PC-3 (cell line): ENCODE measurements at regions not wholly inside any gene's neighbourhood (a gene's known extent, or its start where the extent isn't known, plus 50 kb on each side); places are given as distances from the start of the nearest gene placed in this dataset.

Experiments
- ATAC-seq: fragments of 200-7000 bp; cut with Tn5 transposase; 2 replicates; pipeline ENCODE4 v1.9.1; 2020; ENCODE audit warnings: mild to moderate bottlenecking, moderate library complexity
- BruUV-seq: library from RNA; stranded (reverse); fragments of 400-500 nt; replicated peaks from 2 replicates; lab custom pipeline; 2021; lab: Mats Ljungman, UMichigan
- CTCF ChIA-PET: fragments of 300-600 bp; sonication (Branson Sonifier 250); formaldehyde crosslinking; loops from one replicate; lab custom pipeline; 2022; ENCODE audit warnings: antibody characterized with exemption; lab: Charles Lee
- POLR2A ChIA-PET: fragments of 300-600 bp; sonication (Branson Sonifier 250); formaldehyde crosslinking; loops from one replicate; lab custom pipeline; 2022; ENCODE audit warnings: antibody characterized with exemption; ENCODE audit not compliant: unreplicated experiment; lab: Charles Lee
- DNase-seq: peaks from one replicate; pipeline ENCODE4 v3.0.0-alpha.2; 2015
- H2AFZ ChIP-seq: fragments of 300-600 bp; sonication (generic); 2 replicates; pipeline ENCODE4 v1.6.0; 2016; ENCODE audit warnings: antibody characterized with exemption, low read length
- H3F3A ChIP-seq: fragments of 300-600 bp; sonication (generic); one replicate; pipeline ENCODE4 v1.6.0; 2017; ENCODE audit warnings: antibody characterized with exemption, low read length, control low read depth, mild to moderate bottlenecking; ENCODE audit not compliant: unreplicated experiment
- H3K27ac ChIP-seq: fragments of 300-600 bp; sonication (generic); 2 replicates; pipeline ENCODE4 v1.5.1; 2016; ENCODE audit warnings: mild to moderate bottlenecking, low read length
- H3K27me3 ChIP-seq: fragments of 300-600 bp; sonication (generic); 2 replicates; pipeline ENCODE4 v1.6.1; 2016; ENCODE audit warnings: low read length, mixed read lengths
- H3K36me3 ChIP-seq: fragments of 300-600 bp; sonication (generic); 2 replicates; pipeline ENCODE4 v1.6.1; 2016; ENCODE audit warnings: low read depth, mixed run types, low read length, mixed read lengths
- H3K4me1 ChIP-seq: fragments of 300-600 bp; sonication (generic); 2 replicates; pipeline ENCODE4 v1.5.1; 2016; ENCODE audit warnings: low read length; ENCODE audit not compliant: insufficient read depth
- H3K4me2 ChIP-seq: fragments of 300-600 bp; sonication (generic); 2 replicates; pipeline ENCODE4 v1.6.0; 2016; ENCODE audit warnings: low read length
- H3K4me3 ChIP-seq: fragments of 300-600 bp; sonication (generic); 2 replicates; pipeline ENCODE4 v1.5.1; 2016; ENCODE audit warnings: mild to moderate bottlenecking, low read length, mixed read lengths
- H3K79me2 ChIP-seq: fragments of 300-600 bp; sonication (generic); 2 replicates; pipeline ENCODE4 v1.6.1; 2017; ENCODE audit warnings: low read length, mixed read lengths
- H3K9ac ChIP-seq: fragments of 300-600 bp; sonication (generic); 2 replicates; pipeline ENCODE4 v1.6.0; 2016; ENCODE audit warnings: mild to moderate bottlenecking, low read length
- H3K9me2 ChIP-seq: fragments of 300-600 bp; sonication (generic); replicated peaks from 2 replicates; pipeline ENCODE4 v1.6.1; 2016; ENCODE audit warnings: mixed run types, low read length, mixed read lengths
- H3K9me3 ChIP-seq: fragments of 300-600 bp; sonication (generic); 2 replicates; pipeline ENCODE4 v1.6.1; 2016; ENCODE audit warnings: low read length, mixed read lengths
- H4K20me1 ChIP-seq: fragments of 300-600 bp; sonication (generic); 2 replicates; pipeline ENCODE4 v1.6.1; 2016; ENCODE audit warnings: low read length, mixed read lengths
- EZH2 ChIP-seq: fragments of 300-600 bp; sonication (generic); IDR thresholded peaks from one replicate; pipeline ENCODE4 v1.6.1; 2017; ENCODE audit warnings: antibody characterized with exemption, mild to moderate bottlenecking, low read length; ENCODE audit not compliant: unreplicated experiment
- EZH2phosphoT487 ChIP-seq: fragments of 300-600 bp; sonication (generic); IDR thresholded peaks from 2 replicates; pipeline ENCODE4 v1.6.1; 2018; ENCODE audit warnings: mild to moderate bottlenecking, antibody characterized with exemption, low read length, borderline replicate concordance
- intact Hi-C: fragments of 100-400 bp; cut with micrococcal nuclease; formaldehyde crosslinking; loops from 2 replicates; pipeline ENCODE4 v1.9.0; 2023
- TF ChIP-seq, protein P1 (sequence below): fragments of 300-600 bp; sonication (generic); conservative IDR thresholded peaks from 2 replicates; pipeline ENCODE4 v1.5.1; 2017; ENCODE audit warnings: antibody characterized with exemption, low read depth, mild to moderate bottlenecking, low read length

DNA sequence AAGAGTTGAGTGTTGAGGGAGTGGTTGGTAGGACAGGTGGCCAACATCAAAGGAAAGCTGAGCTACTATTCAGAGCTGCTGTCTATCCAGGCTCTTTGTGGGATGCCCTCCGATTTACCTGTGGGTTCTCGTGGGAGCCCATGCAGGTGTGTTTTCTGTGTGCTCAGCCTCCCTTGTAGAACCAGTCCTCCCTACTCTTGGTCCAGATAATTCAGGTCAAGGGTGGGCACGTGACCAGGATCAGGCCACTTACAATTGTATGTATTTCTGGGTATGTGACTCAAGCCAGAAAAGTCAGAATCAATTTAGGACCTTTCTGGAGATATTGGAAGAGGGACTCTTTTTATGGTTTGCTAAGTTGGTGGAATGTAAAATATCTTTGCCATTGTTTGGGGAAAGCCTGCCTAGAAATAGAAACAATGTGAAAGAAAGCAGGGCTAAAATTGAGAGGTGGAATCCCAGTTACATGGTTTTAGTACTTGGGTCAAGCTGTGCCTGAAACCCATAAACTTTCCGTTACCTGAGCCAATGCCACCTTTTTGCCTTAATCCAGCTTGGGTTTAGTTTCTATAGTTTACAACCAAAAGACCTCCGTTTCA, 93.2 kb downstream of the PDCL3 start:
- intact Hi-C loops = no loop called here
- CTCF ChIA-PET = no interaction called here
- no TSS peak for BruUV-seq

DNA sequence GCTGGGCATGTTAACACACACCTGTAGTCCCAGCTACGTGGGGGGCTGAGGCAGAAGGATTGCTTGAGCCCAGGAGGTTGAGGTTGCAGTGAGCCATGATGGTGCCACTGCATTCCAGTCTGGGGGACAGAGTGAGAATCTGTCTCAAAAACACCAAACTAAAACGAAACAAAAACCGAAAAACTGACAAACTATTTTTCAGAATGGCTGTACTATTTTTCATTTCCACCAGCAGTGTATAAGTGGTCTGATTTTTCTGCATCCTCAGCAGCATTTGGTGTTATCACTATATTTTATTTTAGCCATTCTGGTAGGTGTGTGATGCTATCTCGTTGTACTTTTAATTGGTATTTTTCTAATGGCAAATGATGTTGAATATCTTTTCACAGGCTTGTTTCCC, 95.2 kb downstream of the PDCL3 start:
- BruUV-seq = no TSS peak
- no peaks in the 10 kb centered on the region for H3K9me2 ChIP-seq
- TF ChIP-seq EZH2phosphoT487 (no peak), EZH2 (no peak)
- TF ChIP-seq, protein P1, sequence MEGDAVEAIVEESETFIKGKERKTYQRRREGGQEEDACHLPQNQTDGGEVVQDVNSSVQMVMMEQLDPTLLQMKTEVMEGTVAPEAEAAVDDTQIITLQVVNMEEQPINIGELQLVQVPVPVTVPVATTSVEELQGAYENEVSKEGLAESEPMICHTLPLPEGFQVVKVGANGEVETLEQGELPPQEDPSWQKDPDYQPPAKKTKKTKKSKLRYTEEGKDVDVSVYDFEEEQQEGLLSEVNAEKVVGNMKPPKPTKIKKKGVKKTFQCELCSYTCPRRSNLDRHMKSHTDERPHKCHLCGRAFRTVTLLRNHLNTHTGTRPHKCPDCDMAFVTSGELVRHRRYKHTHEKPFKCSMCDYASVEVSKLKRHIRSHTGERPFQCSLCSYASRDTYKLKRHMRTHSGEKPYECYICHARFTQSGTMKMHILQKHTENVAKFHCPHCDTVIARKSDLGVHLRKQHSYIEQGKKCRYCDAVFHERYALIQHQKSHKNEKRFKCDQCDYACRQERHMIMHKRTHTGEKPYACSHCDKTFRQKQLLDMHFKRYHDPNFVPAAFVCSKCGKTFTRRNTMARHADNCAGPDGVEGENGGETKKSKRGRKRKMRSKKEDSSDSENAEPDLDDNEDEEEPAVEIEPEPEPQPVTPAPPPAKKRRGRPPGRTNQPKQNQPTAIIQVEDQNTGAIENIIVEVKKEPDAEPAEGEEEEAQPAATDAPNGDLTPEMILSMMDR = no peak
- H3K27ac ChIP-seq = no peak overlapping the region
- intact Hi-C loops = no loop called here
- no peaks in the 10 kb centered on the region for H3K9me3 ChIP-seq
- H3K4me3 ChIP-seq = no peak overlapping the region
- no peaks in the 10 kb centered on the region for H3K27me3 ChIP-seq
- ChIA-PET POLR2A (interaction anchor here (0.5 kb wide), 1 partner anchor 161 kb away, joined by 3 read pairs; no protein-coding TSS in a partner anchor), CTCF (no interaction called here)
- no peak overlapping the region for H2AFZ ChIP-seq
- no peak overlapping the region for H3K4me2 ChIP-seq
- H3K9ac ChIP-seq = no peak overlapping the region
- 0 out of 2 replicates have a peak, but pooled peaks cover 7% of the 10 kb centered on the region for H3K4me1 ChIP-seq
- H3K79me2 ChIP-seq = no peaks in the 10 kb centered on the region
- H4K20me1 ChIP-seq = no peaks in the 10 kb centered on the region
- DNase-seq (no peak), ATAC-seq (no peak)
- no peaks in the 10 kb centered on the region for H3F3A ChIP-seq
- H3K36me3 ChIP-seq = no peaks in the 10 kb centered on the region

More for the DNA sequence above, 93.2 kb downstream of the PDCL3 start:
- no peak overlapping the region for H3K9ac ChIP-seq
- H3K9me3 ChIP-seq = no peaks in the 10 kb centered on the region
- H4K20me1 ChIP-seq = no peaks in the 10 kb centered on the region
- no peak overlapping the region for H3K4me3 ChIP-seq
- no peaks in the 10 kb centered on the region for H3F3A ChIP-seq
- POLR2A ChIA-PET = no interaction called here
- no peak overlapping the region for H3K4me2 ChIP-seq
- H3K27me3 ChIP-seq = no peaks in the 10 kb centered on the region
- DNase-seq = peak; percentile 5
- 0 out of 2 replicates have a peak, but pooled peaks cover 7% of the 10 kb centered on the region for H3K4me1 ChIP-seq
- no peaks in the 10 kb centered on the region for H3K36me3 ChIP-seq
- no peaks in the 10 kb centered on the region for H3K79me2 ChIP-seq
- no peak overlapping the region for H3K27ac ChIP-seq
- H2AFZ ChIP-seq = no peak overlapping the region
- TF ChIP-seq, protein P1 = no peak
- TF ChIP-seq EZH2phosphoT487 = no peak
- no peak for TF ChIP-seq EZH2
- ATAC-seq = no peak
- no peaks in the 10 kb centered on the region for H3K9me2 ChIP-seq

DNA sequence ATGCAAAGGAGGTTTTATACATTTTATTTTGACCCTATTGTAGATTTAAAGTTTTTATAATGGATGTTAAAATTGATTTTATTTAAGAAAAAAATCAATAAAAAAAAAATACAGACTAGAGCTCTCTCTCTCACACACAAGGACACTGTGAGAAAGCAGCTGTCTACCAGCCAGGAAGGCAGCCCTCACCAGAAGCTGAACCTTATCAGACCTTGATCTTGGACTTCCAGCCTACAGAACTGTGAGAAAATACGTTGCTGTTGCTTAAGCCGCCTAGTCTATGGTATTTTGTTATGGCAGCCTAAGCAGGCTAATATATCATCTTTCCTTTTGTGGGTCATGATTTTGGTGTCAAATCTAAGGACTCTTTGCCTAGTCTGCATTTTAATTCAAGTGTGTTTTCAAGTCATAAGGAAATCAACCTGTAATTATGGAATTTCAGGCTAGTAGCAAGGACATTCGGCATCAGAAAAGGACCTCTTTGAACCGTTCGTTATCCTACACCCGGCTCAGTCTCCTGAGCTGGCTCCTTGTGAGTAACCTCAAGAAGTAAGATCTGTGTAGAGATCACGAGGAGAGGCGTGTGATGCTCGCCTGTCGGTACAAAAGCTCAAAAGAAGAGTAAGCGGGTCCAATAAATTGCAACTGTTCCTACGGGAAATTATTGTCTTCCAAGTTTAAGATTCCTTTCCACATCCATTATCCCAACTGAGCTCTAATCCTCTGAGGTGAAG, 98.2 kb downstream of the PDCL3 start:
- POLR2A ChIA-PET = no interaction called here
- no peaks in the 10 kb centered on the region for H4K20me1 ChIP-seq
- DNase-seq = no peak
- no peaks in the 10 kb centered on the region for H3K36me3 ChIP-seq
- 0 out of 2 replicates have a peak, but pooled peaks cover 2% of the 10 kb centered on the region for H3K4me1 ChIP-seq
- no peaks in the 10 kb centered on the region for H3K9me3 ChIP-seq
- no peak overlapping the region for H2AFZ ChIP-seq
- no peak overlapping the region for H3K4me2 ChIP-seq
- no peaks in the 10 kb centered on the region for H3K9me2 ChIP-seq
- no peak for ATAC-seq
- no peaks in the 10 kb centered on the region for H3F3A ChIP-seq
- H3K79me2 ChIP-seq = no peaks in the 10 kb centered on the region
- TF ChIP-seq, protein P1 = no peak
- TF ChIP-seq EZH2 = no peak
- no peak for TF ChIP-seq EZH2phosphoT487
- no peak overlapping the region for H3K4me3 ChIP-seq
- H3K9ac ChIP-seq = no peak overlapping the region
- no peaks in the 10 kb centered on the region for H3K27me3 ChIP-seq
- intact Hi-C loops = no loop called here
- no peak overlapping the region for H3K27ac ChIP-seq
- CTCF ChIA-PET = no interaction called here
- BruUV-seq = no TSS peak
